K562 (cell line): ENCODE measurements at regions not wholly inside any gene's neighbourhood (a gene's known extent, or its start where the extent isn't known, plus 50 kb on each side); places are given as distances from the start of the nearest gene placed in this dataset.
A peak's percentile ranks its signal among the peaks of the same experiment; 100 is the strongest.

ENCODE experiments used
- ATAC-seq: fragments of 200-7000 bp; cut with Tn5 transposase; 3 replicates; pipeline ENCODE4 v1.9.1; 2020; ENCODE audit warnings: moderate library complexity
- BruUV-seq: library from RNA; stranded (reverse); fragments of 400-500 nt; replicated peaks from 2 replicates; lab custom pipeline; 2021; lab: Mats Ljungman, UMichigan
- CTCF ChIA-PET: fragments of 300-600 bp; formaldehyde crosslinking; extraction: SDS; loops from one replicate; lab custom pipeline; 2021; ENCODE audit warnings: low intra/inter-chr PET ratio; lab: Yijun Ruan, JAX
- POLR2A ChIA-PET: fragments of 300-600, 350-650 bp; sonication (Branson Sonifier 250); formaldehyde crosslinking; extraction: SDS; loops from one replicate; lab custom pipeline; 2021; ENCODE audit warnings: antibody characterized with exemption, inconsistent platforms; lab: Yijun Ruan, JAX
- DNase-seq, 4 experiments: peaks; one replicate each; pipeline versions ENCODE4 v3.0.0 to v3.0.0-alpha.2; 2011 to 2018; ENCODE audit warnings: low spot score in 3 of 4, mixed read lengths in 3 of 4; ENCODE audit errors: extremely low read depth in 1 of 4
- FAIRE-seq: peaks from 2 replicates; lab custom pipeline; 2011; peaks lifted over from hg19 to GRCh38; lab: Jason Lieb, UNC
- H2AFZ ChIP-seq: 2 replicates; pipeline ENCODE4 v1.6.0; 2011; ENCODE audit warnings: low read depth, low read length, control low read depth, inconsistent platforms
- H3K27ac ChIP-seq: fragments of 200-600 bp; 3 replicates; pipeline ENCODE4 v1.8.0; 2011; ENCODE audit warnings: low read depth, mild to moderate bottlenecking, control low read depth, inconsistent platforms, low read length, moderate library complexity, mixed read lengths; ENCODE audit errors: extremely low read depth
- H3K27me3 ChIP-seq, 2 experiments: fragments of 300-600 bp in 1 of 2; 2 replicates in 1 of 2; 3 replicates in 1 of 2; pipeline versions ENCODE4 v1.6.0 to v1.8.0; 2011; ENCODE audit warnings: inconsistent platforms in 2 of 2, low read length in 2 of 2, mild to moderate bottlenecking in 1 of 2, mixed read lengths in 1 of 2, moderate library complexity in 1 of 2; ENCODE audit not compliant: control insufficient read depth in 2 of 2, insufficient read depth in 2 of 2
- H3K36me3 ChIP-seq: fragments of 300-600 bp; 3 replicates; pipeline ENCODE4 v1.8.0; 2011; ENCODE audit warnings: mild to moderate bottlenecking, low read length, inconsistent platforms; ENCODE audit not compliant: control insufficient read depth, insufficient read depth
- H3K4me1 ChIP-seq, 2 experiments: fragments of 200-600 bp in 1 of 2; replicated peaks in 1 of 2; 2 replicates in 1 of 2; 3 replicates in 1 of 2; pipeline versions ENCODE4 v1.5.1 to v1.8.0; 2011; ENCODE audit warnings: inconsistent platforms in 2 of 2, low read length in 2 of 2, mild to moderate bottlenecking in 1 of 2, mixed read lengths in 1 of 2, moderate library complexity in 1 of 2; ENCODE audit not compliant: control insufficient read depth in 2 of 2, insufficient read depth in 2 of 2
- H3K4me2 ChIP-seq: 2 replicates; pipeline ENCODE4 v1.6.1; 2011; ENCODE audit warnings: low read length, control low read depth, inconsistent platforms, mixed read lengths; ENCODE audit not compliant: insufficient read depth
- H3K4me3 ChIP-seq: fragments of 200-600 bp; sonication (generic), shearing (Covaris generic); 2 replicates; pipeline ENCODE4 v1.5.1; 2016; ENCODE audit warnings: control low read depth, inconsistent platforms
- H3K79me2 ChIP-seq: fragments of 200-600 bp; 3 replicates; pipeline ENCODE4 v1.8.0; 2011; ENCODE audit warnings: low read length, inconsistent platforms; ENCODE audit not compliant: control insufficient read depth, insufficient read depth
- H3K9ac ChIP-seq, 2 experiments: 2 replicates each; pipeline versions ENCODE4 v1.6.0 to v1.6.1; 2011; ENCODE audit warnings: low read depth in 2 of 2, low read length in 2 of 2, control low read depth in 1 of 2, inconsistent platforms in 1 of 2, mild to moderate bottlenecking in 1 of 2, mixed read lengths in 1 of 2; ENCODE audit not compliant: insufficient read depth in 1 of 2
- H3K9me1 ChIP-seq: one replicate; pipeline ENCODE4 v1.6.0; 2011; ENCODE audit warnings: inconsistent platforms, mild to moderate bottlenecking, low read length, moderate library complexity; ENCODE audit not compliant: control insufficient read depth, insufficient read depth
- H3K9me3 ChIP-seq: replicated peaks from 2 replicates; pipeline ENCODE4 v1.5.1; 2011; ENCODE audit warnings: low read depth, low read length, inconsistent platforms; ENCODE audit not compliant: control insufficient read depth, insufficient read depth
- H4K20me1 ChIP-seq: replicated peaks from 2 replicates; pipeline ENCODE4 v1.6.1; 2011; ENCODE audit warnings: low read length, inconsistent platforms, mixed read lengths; ENCODE audit not compliant: control insufficient read depth, insufficient read depth
- FOXA3 ChIP-seq, 2 experiments: fragments of 450-650 bp in 1 of 2; sonication (generic) in 1 of 2; formaldehyde crosslinking; IDR thresholded peaks in 1 of 2; conservative IDR thresholded peaks in 1 of 2; 2 replicates each; pipeline versions ENCODE4 v1.4.0 to v1.8.0; 2020 to 2022; ENCODE audit warnings: mild to moderate bottlenecking in 2 of 2, missing genetic modification reagents in 1 of 2
- NUFIP1 ChIP-seq: fragments of 450-650 bp; IDR thresholded peaks from 2 replicates; pipeline ENCODE4 v1.6.1; 2018; ENCODE audit not compliant: partially characterized antibody
- TGIF2 ChIP-seq: sonication (generic); formaldehyde crosslinking; IDR thresholded peaks from 2 replicates; pipeline ENCODE4 v1.8.1; 2022; ENCODE audit warnings: mild to moderate bottlenecking, missing genetic modification reagents, moderate library complexity
- ZNF212 ChIP-seq: fragments of 450-650 bp; formaldehyde crosslinking; IDR thresholded peaks from 2 replicates; pipeline ENCODE4 v1.4.0; 2020; ENCODE audit warnings: mild to moderate bottlenecking
- ZSCAN29 ChIP-seq: fragments of 450-650 bp; IDR thresholded peaks from 2 replicates; pipeline ENCODE4 v1.6.1; 2017
- WGBS: fragments of 100-300 bp; shearing (Covaris generic); methylation state at CpG from one replicate; pipeline ENCODE4 v1.1.6; 2016; ENCODE audit warnings: low coverage, mixed read lengths; ENCODE audit not compliant: insufficient coverage; ENCODE audit errors: missing lambda C conversion rate; 5-methylcytosine and 5-hydroxymethylcytosine counted together
- in situ Hi-C: fragments of 300-500 bp; cut with MboI; formaldehyde crosslinking; loops from 4 replicates; pipeline ENCODE4 v1.15.0; 2018; ENCODE audit warnings: inconsistent platforms, mixed read lengths
- intact Hi-C: fragments of 100-400 bp; cut with micrococcal nuclease; formaldehyde crosslinking; loops from 2 replicates; pipeline ENCODE4 v1.14.2; 2022
- TF ChIP-seq, protein P1 (sequence below): fragments of 200-800 bp; sonication (Bioruptor generic); IDR thresholded peaks from 2 replicates; pipeline ENCODE4 v1.6.1; 2016; ENCODE audit warnings: missing genetic modification characterization, missing compliant biosample characterization

GRCh38 chr2:62566847-62567246, 60.9 kb upstream of the TMEM17 start (continued):
- TF ChIP-seq, protein P1, sequence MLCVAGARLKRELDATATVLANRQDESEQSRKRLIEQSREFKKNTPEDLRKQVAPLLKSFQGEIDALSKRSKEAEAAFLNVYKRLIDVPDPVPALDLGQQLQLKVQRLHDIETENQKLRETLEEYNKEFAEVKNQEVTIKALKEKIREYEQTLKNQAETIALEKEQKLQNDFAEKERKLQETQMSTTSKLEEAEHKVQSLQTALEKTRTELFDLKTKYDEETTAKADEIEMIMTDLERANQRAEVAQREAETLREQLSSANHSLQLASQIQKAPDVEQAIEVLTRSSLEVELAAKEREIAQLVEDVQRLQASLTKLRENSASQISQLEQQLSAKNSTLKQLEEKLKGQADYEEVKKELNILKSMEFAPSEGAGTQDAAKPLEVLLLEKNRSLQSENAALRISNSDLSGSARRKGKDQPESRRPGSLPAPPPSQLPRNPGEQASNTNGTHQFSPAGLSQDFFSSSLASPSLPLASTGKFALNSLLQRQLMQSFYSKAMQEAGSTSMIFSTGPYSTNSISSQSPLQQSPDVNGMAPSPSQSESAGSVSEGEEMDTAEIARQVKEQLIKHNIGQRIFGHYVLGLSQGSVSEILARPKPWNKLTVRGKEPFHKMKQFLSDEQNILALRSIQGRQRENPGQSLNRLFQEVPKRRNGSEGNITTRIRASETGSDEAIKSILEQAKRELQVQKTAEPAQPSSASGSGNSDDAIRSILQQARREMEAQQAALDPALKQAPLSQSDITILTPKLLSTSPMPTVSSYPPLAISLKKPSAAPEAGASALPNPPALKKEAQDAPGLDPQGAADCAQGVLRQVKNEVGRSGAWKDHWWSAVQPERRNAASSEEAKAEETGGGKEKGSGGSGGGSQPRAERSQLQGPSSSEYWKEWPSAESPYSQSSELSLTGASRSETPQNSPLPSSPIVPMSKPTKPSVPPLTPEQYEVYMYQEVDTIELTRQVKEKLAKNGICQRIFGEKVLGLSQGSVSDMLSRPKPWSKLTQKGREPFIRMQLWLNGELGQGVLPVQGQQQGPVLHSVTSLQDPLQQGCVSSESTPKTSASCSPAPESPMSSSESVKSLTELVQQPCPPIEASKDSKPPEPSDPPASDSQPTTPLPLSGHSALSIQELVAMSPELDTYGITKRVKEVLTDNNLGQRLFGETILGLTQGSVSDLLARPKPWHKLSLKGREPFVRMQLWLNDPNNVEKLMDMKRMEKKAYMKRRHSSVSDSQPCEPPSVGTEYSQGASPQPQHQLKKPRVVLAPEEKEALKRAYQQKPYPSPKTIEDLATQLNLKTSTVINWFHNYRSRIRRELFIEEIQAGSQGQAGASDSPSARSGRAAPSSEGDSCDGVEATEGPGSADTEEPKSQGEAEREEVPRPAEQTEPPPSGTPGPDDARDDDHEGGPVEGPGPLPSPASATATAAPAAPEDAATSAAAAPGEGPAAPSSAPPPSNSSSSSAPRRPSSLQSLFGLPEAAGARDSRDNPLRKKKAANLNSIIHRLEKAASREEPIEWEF = no peak
- TF ChIP-seq ZSCAN29 (no peak), TGIF2 (no peak), ZNF212 (CRISPR knock-in tag) (no peak)

DNA sequence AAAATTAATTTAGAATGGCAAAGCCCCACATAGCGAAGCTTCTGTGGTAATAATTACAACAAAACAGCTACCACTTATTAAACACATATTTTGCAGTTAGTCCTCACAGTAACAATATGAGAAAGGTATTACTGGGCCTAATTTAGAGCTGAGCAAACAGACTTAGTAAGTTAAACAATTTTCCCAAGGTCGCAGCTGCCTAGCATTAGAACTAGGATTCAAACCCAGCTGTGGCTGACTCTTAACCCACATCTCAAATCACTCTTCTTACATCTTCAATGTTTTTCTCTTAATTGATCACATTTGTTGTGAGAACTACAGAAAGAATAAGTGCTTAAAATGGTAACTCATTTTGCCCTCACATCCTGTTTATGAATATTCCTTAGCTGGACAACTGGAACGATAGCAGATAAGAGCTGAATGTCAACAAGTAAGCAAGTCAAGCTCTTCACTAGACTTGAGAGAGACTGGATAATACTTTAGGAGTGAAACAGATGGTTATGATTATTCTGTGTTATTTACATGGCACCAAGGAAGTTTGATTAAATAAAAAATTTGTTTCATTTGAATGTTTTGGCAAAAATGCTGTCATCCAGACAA, 59.4 kb upstream of the TMEM17 start:
- 10% methylated on average over 3 of the region's 3 CpGs for WGBS
- POLR2A ChIA-PET = interaction anchor here (0.6 to 1.7 kb wide), 5 partner anchors 9 to 50 kb away, joined by 3 read pairs; no protein-coding TSS in a partner anchor

More for the DNA sequence above, 59.4 kb upstream of the TMEM17 start:
- BruUV-seq = no TSS peak
- ATAC-seq (no peak), FAIRE-seq (no peak)
- CTCF ChIA-PET = no interaction called here
- intact Hi-C loops = no loop called here
- no peaks in the 10 kb centered on the region for H4K20me1 ChIP-seq
- H3K36me3 ChIP-seq = no peaks in the 10 kb centered on the region
- H3K27ac ChIP-seq = no peak overlapping the region
- H3K79me2 ChIP-seq = no peaks in the 10 kb centered on the region
- H3K4me2 ChIP-seq = no peak overlapping the region
- TF ChIP-seq NUFIP1 (no peak), FOXA3 (CRISPR knock-in tag; conservative IDR thresholded peaks at IDR 0.05 in 1 of 2, IDR thresholded peaks at IDR 0.05 in 1 of 2) (peak in 1 of 2 experiments; percentile 40; a peak in 1 of 4 replicates)
- TF ChIP-seq, all 486 proteins: peak for 1
- no peak overlapping the region for H3K9ac ChIP-seq
- H3K27me3 ChIP-seq = peaks cover 10 to 12% of the 10 kb centered on the region in 2 experiments
- H3K9me3 ChIP-seq = no peaks in the 10 kb centered on the region
- peaks cover 0 to under 1% of the 10 kb centered on the region in 2 experiments; a peak in 2 of 5 replicates for H3K4me1 ChIP-seq
- no peak overlapping the region for H3K4me3 ChIP-seq
- DNase-seq = no peak
- H3K9me1 ChIP-seq = no peaks in the 10 kb centered on the region
- in situ Hi-C loops = no loop called here
- no peak overlapping the region for H2AFZ ChIP-seq
